Naive thymus-derived CD4-positive, alpha-beta T cell (primary cell): ENCODE measurements at regions not wholly inside any gene's neighbourhood (a gene's known extent, or its start where the extent isn't known, plus 50 kb on each side); places are given as distances from the start of the nearest gene placed in this dataset.

Experiments used
- ATAC-seq: fragments of 150-1000 bp; cut with Tn5 transposase; 2 replicates; pipeline ENCODE4 v1.10.0; 2021; ENCODE audit warnings: mild to moderate bottlenecking, moderate library complexity
- CTCF ChIA-PET: fragments of 350-600 bp; sonication (Branson Sonifier 250); formaldehyde crosslinking; loops from one replicate; lab custom pipeline; 2021; ENCODE audit warnings: antibody characterized with exemption; lab: Charles Lee
- POLR2A ChIA-PET: fragments of 350-600 bp; sonication (Branson Sonifier 250); formaldehyde crosslinking; loops from one replicate; lab custom pipeline; 2021; ENCODE audit warnings: antibody characterized with exemption, inconsistent platforms; lab: Charles Lee
- DNase-seq, 9 donors: peaks; one replicate each; pipeline versions ENCODE4 v3.0.0 to v3.0.0-alpha.2; 2020 to 2022; ENCODE audit warnings: mixed read lengths in 1 of 9
- H3K27ac ChIP-seq: one replicate; pipeline ENCODE4 v1.7.0; 2013; ENCODE audit warnings: mild to moderate bottlenecking, low read depth, low read length, moderate library complexity
- H3K27me3 ChIP-seq, 2 donors: one replicate each; pipeline ENCODE4 v1.7.0; 2013; ENCODE audit warnings: low read length in 2 of 2, mild to moderate bottlenecking in 2 of 2, moderate library complexity in 2 of 2; ENCODE audit not compliant: control insufficient read depth in 2 of 2, insufficient read depth in 2 of 2
- H3K36me3 ChIP-seq, 3 experiments: 1 replicate in 2 of 3; 2 replicates in 1 of 3; pipeline ENCODE4 v1.7.0; 2013; ENCODE audit warnings: low read length in 3 of 3, mild to moderate bottlenecking in 3 of 3, moderate library complexity in 1 of 3; ENCODE audit not compliant: insufficient read depth in 3 of 3, control insufficient read depth in 2 of 3
- H3K4me1 ChIP-seq, 2 donors: one replicate each; pipeline ENCODE4 v1.7.0; 2013; ENCODE audit warnings: low read length in 2 of 2, mild to moderate bottlenecking in 2 of 2, moderate library complexity in 1 of 2; ENCODE audit not compliant: control insufficient read depth in 2 of 2, insufficient read depth in 2 of 2
- H3K4me3 ChIP-seq: 2 replicates; pipeline ENCODE4 v1.7.0; 2013; ENCODE audit warnings: mild to moderate bottlenecking, low read length
- H3K9me3 ChIP-seq, 3 experiments: 1 replicate in 2 of 3; 2 replicates in 1 of 3; pipeline ENCODE4 v1.7.0; 2013; ENCODE audit warnings: low read length in 3 of 3; ENCODE audit not compliant: control insufficient read depth in 2 of 3
- H3K27ac Mint-ChIP-seq, 9 donors: one replicate each; pipeline ENCODE4 v1.8.0; 2020 to 2022; ENCODE audit warnings: mixed read lengths in 9 of 9, mild to moderate bottlenecking in 8 of 9, moderate library complexity in 5 of 9, inconsistent platforms in 2 of 9
- H3K27me3 Mint-ChIP-seq, 5 donors: one replicate each; pipeline ENCODE4 v1.8.0; 2021 to 2022; ENCODE audit warnings: mixed read lengths in 5 of 5, mild to moderate bottlenecking in 1 of 5
- H3K36me3 Mint-ChIP-seq, 5 donors: one replicate each; pipeline ENCODE4 v1.8.0; 2020 to 2022; ENCODE audit warnings: mixed read lengths in 5 of 5, mild to moderate bottlenecking in 3 of 5, inconsistent platforms in 1 of 5
- H3K4me1 Mint-ChIP-seq, 7 donors: one replicate each; pipeline ENCODE4 v1.8.0; 2020 to 2022; ENCODE audit warnings: mixed read lengths in 7 of 7, mild to moderate bottlenecking in 3 of 7, inconsistent platforms in 1 of 7
- H3K4me3 Mint-ChIP-seq, 10 donors: one replicate each; pipeline ENCODE4 v1.8.0; 2020 to 2022; ENCODE audit warnings: mild to moderate bottlenecking in 10 of 10, mixed read lengths in 10 of 10, moderate library complexity in 6 of 10, inconsistent platforms in 2 of 10
- H3K9me3 Mint-ChIP-seq, 11 donors: one replicate each; pipeline ENCODE4 v1.8.0; 2020 to 2022; ENCODE audit warnings: mixed read lengths in 11 of 11, mild to moderate bottlenecking in 4 of 11, inconsistent platforms in 1 of 11, moderate library complexity in 1 of 11
- intact Hi-C, 2 donors: fragments of 100-400 bp; cut with micrococcal nuclease; formaldehyde crosslinking; loops; one replicate each; pipeline ENCODE4 v1.15.1; 2023

- DNase-seq (no peak), ATAC-seq (no peak)
- Histone ChIP-seq H3K27ac (no peak overlapping the region), H3K4me1 (no peaks in the 10 kb centered on the region), H3K27me3 (no peaks in the 10 kb centered on the region), H3K36me3 (no peaks in the 10 kb centered on the region), H3K4me3 (no peak overlapping the region), H3K9me3 (no peaks in the 10 kb centered on the region)
- Mint-ChIP-seq H3K36me3 (peaks cover 0 to 6% (median 0%) of the 10 kb centered on the region in 5 donors), H3K4me3 (no peak overlapping the region), H3K27me3 (peaks cover 0 to 14% (median 0%) of the 10 kb centered on the region in 5 donors), H3K4me1 (peaks cover 0 to 9% (median 7%) of the 10 kb centered on the region in 7 donors), H3K9me3 (no peaks in the 10 kb centered on the region), H3K27ac (peak overlapping the region in 1 of 9 donors; percentile 9)
- POLR2A ChIA-PET = no interaction called here
- CTCF ChIA-PET = no interaction called here
- intact Hi-C loops = no loop called here
Measured at GRCh38 chr14:98808494-98809407, 463.2 kb downstream of the BCL11B start.

- no peaks in the 10 kb centered on the region for H3K9me3 Mint-ChIP-seq
- no peak overlapping the region for H3K4me3 Mint-ChIP-seq
- ATAC-seq (no peak), DNase-seq (no peak)
- H3K27me3 Mint-ChIP-seq = peaks cover 0 to 8% (median 0%) of the 10 kb centered on the region in 5 donors
- ChIA-PET POLR2A (no interaction called here), CTCF (no interaction called here)
- intact Hi-C loops = no loop called here
- H3K27me3 ChIP-seq = no peaks in the 10 kb centered on the region
- no peaks in the 10 kb centered on the region for H3K9me3 ChIP-seq
- H3K4me1 ChIP-seq = no peaks in the 10 kb centered on the region
- H3K36me3 Mint-ChIP-seq = peaks cover 0 to 6% (median 0%) of the 10 kb centered on the region in 5 donors
- no peak overlapping the region for H3K27ac ChIP-seq
- H3K27ac Mint-ChIP-seq = peak overlapping the region in 1 of 9 donors; percentile 7
- peaks cover 0 to 38% (median 14%) of the 10 kb centered on the region in 7 donors for H3K4me1 Mint-ChIP-seq
- H3K36me3 ChIP-seq = no peaks in the 10 kb centered on the region
- H3K4me3 ChIP-seq = no peak overlapping the region
Measured at GRCh38 chr14:98816195-98816594, 455.8 kb downstream of the BCL11B start.

- Histone ChIP-seq H3K4me1 (no peaks in the 10 kb centered on the region), H3K27me3 (no peaks in the 10 kb centered on the region), H3K27ac (no peak overlapping the region), H3K9me3 (no peaks in the 10 kb centered on the region), H3K4me3 (no peak overlapping the region), H3K36me3 (no peaks in the 10 kb centered on the region)
- Mint-ChIP-seq H3K4me1 (peaks cover 0 to 38% (median 14%) of the 10 kb centered on the region in 7 donors), H3K27me3 (peaks cover 0 to 3% (median 0%) of the 10 kb centered on the region in 5 donors), H3K36me3 (peaks cover 0 to 6% (median 0%) of the 10 kb centered on the region in 5 donors), H3K27ac (peak overlapping the region in 2 of 9 donors; percentile 7 to 23), H3K9me3 (no peaks in the 10 kb centered on the region), H3K4me3 (peak overlapping the region in 2 of 10 donors; percentile 43 to 69)
- no peak for DNase-seq
- ATAC-seq = no peak
- CTCF ChIA-PET = no interaction called here
- intact Hi-C loops = no loop called here
- POLR2A ChIA-PET = no interaction called here
Measured at GRCh38 chr14:98816720-98817119, 455.3 kb downstream of the BCL11B start.

GRCh38 chr14:98819132-98819866 is 452.7 kb downstream of the BCL11B start:
- H3K9me3 ChIP-seq = no peaks in the 10 kb centered on the region
- Mint-ChIP-seq H3K4me3 (no peak overlapping the region), H3K27ac (peak overlapping the region in 1 of 9 donors; percentile 5), H3K27me3 (peaks cover 0 to 3% (median 0%) of the 10 kb centered on the region in 5 donors), H3K36me3 (peaks cover 0 to 4% (median 0%) of the 10 kb centered on the region in 5 donors), H3K9me3 (no peaks in the 10 kb centered on the region), H3K4me1 (peaks cover 0 to 29% (median 9%) of the 10 kb centered on the region in 7 donors)
- no peaks in the 10 kb centered on the region for H3K4me1 ChIP-seq
- H3K27me3 ChIP-seq = no peaks in the 10 kb centered on the region
- ChIA-PET CTCF (no interaction called here), POLR2A (no interaction called here)
- intact Hi-C loops = no loop called here
- no peak for DNase-seq
- ATAC-seq = no peak
- H3K4me3 ChIP-seq = no peak overlapping the region
- H3K27ac ChIP-seq = no peak overlapping the region
- H3K36me3 ChIP-seq = no peaks in the 10 kb centered on the region

- CTCF ChIA-PET = no interaction called here
Measured at GRCh38 chr14:98819867-98820206, 452.2 kb downstream of the BCL11B start.

GRCh38 chr14:98822917-98823316 is 449.1 kb downstream of the BCL11B start:
- ChIA-PET POLR2A (no interaction called here), CTCF (interaction anchor here (1.2 kb wide), 1 partner anchor 232 kb away, joined by 3 read pairs; no protein-coding TSS in a partner anchor)
- DNase-seq (no peak), ATAC-seq (no peak)
- Histone ChIP-seq H3K4me1 (peaks cover 7 to 9% of the 10 kb centered on the region in 2 donors), H3K27me3 (no peaks in the 10 kb centered on the region), H3K27ac (no peak overlapping the region), H3K4me3 (no peak overlapping the region), H3K9me3 (no peaks in the 10 kb centered on the region), H3K36me3 (no peaks in the 10 kb centered on the region)
- no peak overlapping the region for H3K27ac Mint-ChIP-seq
- peaks cover 0 to 41% (median 18%) of the 10 kb centered on the region in 7 donors for H3K4me1 Mint-ChIP-seq
- H3K4me3 Mint-ChIP-seq = no peak overlapping the region
- peaks cover 0 to 3% (median 0%) of the 10 kb centered on the region in 5 donors for H3K27me3 Mint-ChIP-seq
- intact Hi-C loops = no loop called here
- H3K36me3 Mint-ChIP-seq = no peaks in the 10 kb centered on the region
- no peaks in the 10 kb centered on the region for H3K9me3 Mint-ChIP-seq

More at GRCh38 chr14:98819867-98820206, 452.2 kb downstream of the BCL11B start:
- no peaks in the 10 kb centered on the region for H3K9me3 ChIP-seq
- intact Hi-C loops = no loop called here
- no peaks in the 10 kb centered on the region for H3K27me3 ChIP-seq
- H3K27ac ChIP-seq = no peak overlapping the region
- no peaks in the 10 kb centered on the region for H3K4me1 ChIP-seq
- Mint-ChIP-seq H3K4me1 (peaks cover 0 to 29% (median 9%) of the 10 kb centered on the region in 7 donors), H3K9me3 (no peaks in the 10 kb centered on the region), H3K27me3 (peaks cover 0 to 3% (median 0%) of the 10 kb centered on the region in 5 donors), H3K4me3 (no peak overlapping the region), H3K27ac (peak overlapping the region in 1 of 9 donors; percentile 56), H3K36me3 (peaks cover 0 to 4% (median 0%) of the 10 kb centered on the region in 5 donors)
- H3K4me3 ChIP-seq = no peak overlapping the region
- POLR2A ChIA-PET = no interaction called here
- ATAC-seq (no peak), DNase-seq (no peak)
- H3K36me3 ChIP-seq = no peaks in the 10 kb centered on the region
